Uterus (tissue), 2 donors: ENCODE measurements at regions not wholly inside any gene's neighbourhood (a gene's known extent, or its start where the extent isn't known, plus 50 kb on each side); places are given as distances from the start of the nearest gene placed in this dataset.

Experiments used
- CTCF ChIP-seq, 4 experiments: fragments of 200-600 bp in 2 of 4; fragments of 450-650 bp in 2 of 4; sonication (generic) in 2 of 4; IDR thresholded peaks; one replicate each; pipeline ENCODE4 v1.5.1; 2016 to 2019; ENCODE audit warnings: antibody characterized with exemption in 4 of 4, mild to moderate bottlenecking in 2 of 4, moderate library complexity in 1 of 4
- POLR2A ChIP-seq, 2 donors: fragments of 450-650 bp; IDR thresholded peaks; one replicate each; pipeline ENCODE4 v1.6.1; 2016; ENCODE audit warnings: antibody characterized with exemption in 2 of 2, mild to moderate bottlenecking in 1 of 2, moderate library complexity in 1 of 2

- TF ChIP-seq CTCF (IDR thresholded peaks at IDR 0.05) (no peak), POLR2A (IDR thresholded peaks at IDR 0.05) (no peak)
Measured at GRCh38 chr4:105067431-105067830, 79.2 kb upstream of the TET2 start.
